ENCODE measurements at regions not wholly inside any gene's neighbourhood (a gene's known extent, or its start where the extent isn't known, plus 50 kb on each side); places are given as distances from the start of the nearest gene placed in this dataset.
A peak's percentile ranks its signal among the peaks of the same experiment; 100 is the strongest.

DNA sequence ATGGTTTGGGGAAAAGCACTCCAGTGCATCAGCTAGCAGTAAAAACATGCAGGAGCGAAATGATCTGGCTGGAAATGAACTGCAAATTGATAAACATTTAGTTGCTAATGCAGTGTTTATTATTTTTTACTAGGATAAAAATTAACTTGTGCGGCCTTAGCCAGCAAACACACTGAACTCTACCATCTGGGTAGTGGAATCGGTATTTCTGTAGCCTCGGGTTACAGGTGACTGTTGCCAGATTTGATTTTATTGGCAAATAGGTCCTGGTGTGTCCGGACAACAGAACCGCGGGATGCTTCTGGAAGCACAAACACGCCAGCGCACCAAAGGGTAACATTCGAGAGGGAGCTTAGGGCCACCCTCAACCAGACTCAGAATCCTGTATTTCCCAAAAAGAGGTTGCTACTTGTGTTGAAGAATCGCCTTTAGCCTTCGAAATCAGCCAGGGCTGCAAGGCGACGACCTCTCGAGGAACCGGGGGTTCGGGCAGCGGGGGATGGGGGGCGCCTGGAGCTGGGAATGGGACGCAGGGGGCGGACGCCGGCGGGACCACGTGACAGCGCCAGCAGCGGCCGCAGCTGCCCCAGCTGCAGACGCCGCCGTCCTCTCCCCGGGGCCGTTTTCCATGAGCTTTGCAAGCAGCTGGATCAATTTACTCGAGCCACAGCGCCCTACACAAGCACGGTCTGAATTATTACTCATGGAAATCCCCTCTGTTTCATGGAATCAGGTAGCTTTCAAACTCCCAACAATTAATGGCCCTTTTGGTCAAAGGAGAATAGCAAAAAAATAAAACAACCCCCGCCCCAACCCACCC, 158.8 kb downstream of the TOMM20 start:
- H3K36me3 ChIP-seq (ENCODE audit: insufficient read depth, low read length), result no peaks in the 10 kb centered on the region
- H4K20me1 ChIP-seq (ENCODE audit: insufficient read depth, low read length), result no peaks in the 10 kb centered on the region
- DNase-seq (ENCODE audit: low read depth), result no peak
- peak overlapping the region; percentile 86 for H2AFZ ChIP-seq (ENCODE audit: low read depth, low read length)
- no peaks in the 10 kb centered on the region for H3K27me3 ChIP-seq (ENCODE audit: insufficient read depth, low read length)
- peak overlapping the region; percentile 81 for H3K4me2 ChIP-seq (ENCODE audit: low read length)
- no peak for FAIRE-seq
- Mint-ChIP-seq H3K36me3 (ENCODE audit: low read depth, unreplicated experiment) (no peaks in the 10 kb centered on the region), H3K9me3 (ENCODE audit: unreplicated experiment) (no peaks in the 10 kb centered on the region), H3K27me3 (ENCODE audit: low read depth, unreplicated experiment) (no peaks in the 10 kb centered on the region), H3K27ac (ENCODE audit: unreplicated experiment) (peak overlapping the region; percentile 100), H3K4me3 (ENCODE audit: unreplicated experiment) (no peak overlapping the region), H3K4me1 (ENCODE audit: low read depth, unreplicated experiment) (peaks cover 34% of the 10 kb centered on the region)
- peak overlapping the region; percentile 93 for H3K27ac ChIP-seq (ENCODE audit: low read depth, low read length)
- TF ChIP-seq EZH2 (IDR thresholded peaks at IDR 0.05; ENCODE audit: insufficient read depth, low read length), result no peak
- TF ChIP-seq, protein P1, sequence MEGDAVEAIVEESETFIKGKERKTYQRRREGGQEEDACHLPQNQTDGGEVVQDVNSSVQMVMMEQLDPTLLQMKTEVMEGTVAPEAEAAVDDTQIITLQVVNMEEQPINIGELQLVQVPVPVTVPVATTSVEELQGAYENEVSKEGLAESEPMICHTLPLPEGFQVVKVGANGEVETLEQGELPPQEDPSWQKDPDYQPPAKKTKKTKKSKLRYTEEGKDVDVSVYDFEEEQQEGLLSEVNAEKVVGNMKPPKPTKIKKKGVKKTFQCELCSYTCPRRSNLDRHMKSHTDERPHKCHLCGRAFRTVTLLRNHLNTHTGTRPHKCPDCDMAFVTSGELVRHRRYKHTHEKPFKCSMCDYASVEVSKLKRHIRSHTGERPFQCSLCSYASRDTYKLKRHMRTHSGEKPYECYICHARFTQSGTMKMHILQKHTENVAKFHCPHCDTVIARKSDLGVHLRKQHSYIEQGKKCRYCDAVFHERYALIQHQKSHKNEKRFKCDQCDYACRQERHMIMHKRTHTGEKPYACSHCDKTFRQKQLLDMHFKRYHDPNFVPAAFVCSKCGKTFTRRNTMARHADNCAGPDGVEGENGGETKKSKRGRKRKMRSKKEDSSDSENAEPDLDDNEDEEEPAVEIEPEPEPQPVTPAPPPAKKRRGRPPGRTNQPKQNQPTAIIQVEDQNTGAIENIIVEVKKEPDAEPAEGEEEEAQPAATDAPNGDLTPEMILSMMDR (IDR thresholded peaks at IDR 0.05; ENCODE audit: insufficient read depth, low read depth, low read length), result no peak
- peaks cover 34% of the 10 kb centered on the region for H3K4me1 ChIP-seq (ENCODE audit: insufficient read depth, low read length)
- H3K9me3 ChIP-seq (ENCODE audit: insufficient read depth, low read depth, low read length), result no peaks in the 10 kb centered on the region
- H3K9ac ChIP-seq (ENCODE audit: low read length), result peak overlapping the region; percentile 75
- peak overlapping the region; percentile 30 for H3K4me3 ChIP-seq (ENCODE audit: insufficient read depth, low read depth, low read length)
- no peaks in the 10 kb centered on the region for H3K79me2 ChIP-seq (ENCODE audit: insufficient read depth, low read length)

DNA sequence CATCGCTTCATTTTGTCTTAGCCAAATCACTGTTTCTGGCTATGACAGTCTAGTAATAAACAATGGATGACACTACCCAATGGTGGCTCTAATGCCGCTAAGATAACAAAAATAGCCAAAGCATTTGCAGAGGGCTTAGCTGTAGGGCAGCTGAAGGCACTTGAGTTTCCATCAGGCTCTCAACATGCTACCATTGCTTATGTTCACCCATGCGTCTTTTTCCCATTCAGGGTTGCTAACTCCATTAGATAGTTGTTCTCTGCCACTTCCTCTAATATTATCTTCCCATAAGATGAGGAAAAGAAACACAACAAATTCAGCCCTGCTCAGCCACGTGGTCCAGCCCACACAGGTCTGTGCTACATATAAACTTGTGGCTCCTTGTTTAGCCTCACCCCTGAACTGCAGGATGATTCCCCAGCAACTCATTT, 159.6 kb downstream of the TOMM20 start:
- Histone ChIP-seq H3K4me2 (ENCODE audit: low read length) (no peak overlapping the region), H3K27me3 (ENCODE audit: insufficient read depth, low read length) (no peaks in the 10 kb centered on the region), H3K27ac (ENCODE audit: low read depth, low read length) (peak overlapping the region; percentile 93), H3K9ac (ENCODE audit: low read length) (peak overlapping the region; percentile 75), H2AFZ (ENCODE audit: low read depth, low read length) (no peak overlapping the region), H3K79me2 (ENCODE audit: insufficient read depth, low read length) (no peaks in the 10 kb centered on the region), H3K4me3 (ENCODE audit: insufficient read depth, low read depth, low read length) (no peak overlapping the region), H3K4me1 (ENCODE audit: insufficient read depth, low read length) (peaks cover 35% of the 10 kb centered on the region), H4K20me1 (ENCODE audit: insufficient read depth, low read length) (no peaks in the 10 kb centered on the region), H3K36me3 (ENCODE audit: insufficient read depth, low read length) (no peaks in the 10 kb centered on the region), H3K9me3 (ENCODE audit: insufficient read depth, low read depth, low read length) (no peaks in the 10 kb centered on the region)
- Mint-ChIP-seq H3K4me3 (ENCODE audit: unreplicated experiment) (no peak overlapping the region), H3K27ac (ENCODE audit: unreplicated experiment) (peak overlapping the region; percentile 100), H3K4me1 (ENCODE audit: low read depth, unreplicated experiment) (peaks cover 35% of the 10 kb centered on the region), H3K36me3 (ENCODE audit: low read depth, unreplicated experiment) (no peaks in the 10 kb centered on the region), H3K27me3 (ENCODE audit: low read depth, unreplicated experiment) (no peaks in the 10 kb centered on the region), H3K9me3 (ENCODE audit: unreplicated experiment) (no peaks in the 10 kb centered on the region)
- no peak for TF ChIP-seq EZH2 (IDR thresholded peaks at IDR 0.05; ENCODE audit: insufficient read depth, low read length)
- TF ChIP-seq, protein P1 (IDR thresholded peaks at IDR 0.05; ENCODE audit: insufficient read depth, low read depth, low read length), result no peak
- no peak for DNase-seq (ENCODE audit: low read depth)
- no peak for FAIRE-seq

DNA sequence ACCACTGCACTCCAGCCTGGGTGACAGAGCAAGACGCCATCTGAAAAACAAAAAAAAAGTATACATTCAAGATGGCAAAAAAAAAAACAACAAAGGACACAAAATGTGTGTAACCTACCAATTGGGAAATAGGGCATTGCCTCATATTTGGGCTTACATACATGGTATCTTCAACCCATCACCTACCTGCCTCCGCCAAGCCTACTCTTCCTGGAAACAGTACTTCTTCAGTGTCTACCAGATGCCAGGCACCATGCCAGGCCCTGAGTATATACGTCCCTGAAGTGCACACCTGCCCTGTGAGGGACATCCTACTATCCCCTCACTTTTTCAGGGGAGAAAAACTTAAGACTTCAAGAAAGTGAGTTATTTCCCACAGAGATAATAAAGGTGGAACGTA, 160.2 kb downstream of the TOMM20 start:
- Histone ChIP-seq H3K4me1 (ENCODE audit: insufficient read depth, low read length) (peaks cover 40% of the 10 kb centered on the region), H4K20me1 (ENCODE audit: insufficient read depth, low read length) (no peaks in the 10 kb centered on the region), H3K4me3 (ENCODE audit: insufficient read depth, low read depth, low read length) (no peak overlapping the region), H3K9ac (ENCODE audit: low read length) (no peak overlapping the region), H3K27ac (ENCODE audit: low read depth, low read length) (no peak overlapping the region), H3K4me2 (ENCODE audit: low read length) (no peak overlapping the region), H3K79me2 (ENCODE audit: insufficient read depth, low read length) (no peaks in the 10 kb centered on the region), H3K36me3 (ENCODE audit: insufficient read depth, low read length) (no peaks in the 10 kb centered on the region), H3K9me3 (ENCODE audit: insufficient read depth, low read depth, low read length) (no peaks in the 10 kb centered on the region), H2AFZ (ENCODE audit: low read depth, low read length) (no peak overlapping the region), H3K27me3 (ENCODE audit: insufficient read depth, low read length) (no peaks in the 10 kb centered on the region)
- H3K27me3 Mint-ChIP-seq (ENCODE audit: low read depth, unreplicated experiment), result no peaks in the 10 kb centered on the region
- peaks cover 40% of the 10 kb centered on the region for H3K4me1 Mint-ChIP-seq (ENCODE audit: low read depth, unreplicated experiment)
- H3K27ac Mint-ChIP-seq (ENCODE audit: unreplicated experiment), result no peak overlapping the region
- FAIRE-seq, result no peak
- no peaks in the 10 kb centered on the region for H3K36me3 Mint-ChIP-seq (ENCODE audit: low read depth, unreplicated experiment)
- H3K4me3 Mint-ChIP-seq (ENCODE audit: unreplicated experiment), result no peak overlapping the region
- no peak for TF ChIP-seq EZH2 (IDR thresholded peaks at IDR 0.05; ENCODE audit: insufficient read depth, low read length)
- TF ChIP-seq, protein P1 (IDR thresholded peaks at IDR 0.05; ENCODE audit: insufficient read depth, low read depth, low read length), result no peak
- DNase-seq (ENCODE audit: low read depth), result no peak
- H3K9me3 Mint-ChIP-seq (ENCODE audit: unreplicated experiment), result no peaks in the 10 kb centered on the region

Measured in astrocyte (in vitro differentiated cells and primary cell).